CD4-positive, alpha-beta T cell treated with Interleukin-6 for 4 hours (primary cell): ENCODE measurements at regions not wholly inside any gene's neighbourhood (a gene's known extent, or its start where the extent isn't known, plus 50 kb on each side); places are given as distances from the start of the nearest gene placed in this dataset.

ENCODE experiments used
- DNase-seq: peaks from one replicate; pipeline ENCODE4 v3.0.0-alpha.2; 2020; ENCODE audit warnings: mixed read lengths

DNA sequence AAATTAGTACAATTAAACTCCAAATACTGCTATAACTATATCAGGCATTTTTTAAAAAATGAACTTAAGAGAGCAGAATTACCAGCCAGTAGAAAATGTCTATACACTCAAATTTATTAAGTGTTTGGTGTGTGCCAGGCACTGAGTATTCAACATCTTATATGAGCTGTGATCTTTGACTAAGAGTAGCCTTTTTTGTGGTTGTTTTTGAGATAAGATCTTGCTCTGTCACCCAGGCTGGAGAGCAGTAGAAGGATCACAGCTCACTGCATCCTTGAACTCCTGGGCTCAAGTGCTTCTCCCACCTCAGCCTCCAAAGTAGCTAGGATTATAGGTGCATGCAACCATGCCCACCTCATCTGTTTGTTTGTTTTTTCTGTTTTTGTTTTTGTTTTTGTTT is 102.5 kb upstream of the CELF2 start:
- DNase-seq, result no peak

DNA sequence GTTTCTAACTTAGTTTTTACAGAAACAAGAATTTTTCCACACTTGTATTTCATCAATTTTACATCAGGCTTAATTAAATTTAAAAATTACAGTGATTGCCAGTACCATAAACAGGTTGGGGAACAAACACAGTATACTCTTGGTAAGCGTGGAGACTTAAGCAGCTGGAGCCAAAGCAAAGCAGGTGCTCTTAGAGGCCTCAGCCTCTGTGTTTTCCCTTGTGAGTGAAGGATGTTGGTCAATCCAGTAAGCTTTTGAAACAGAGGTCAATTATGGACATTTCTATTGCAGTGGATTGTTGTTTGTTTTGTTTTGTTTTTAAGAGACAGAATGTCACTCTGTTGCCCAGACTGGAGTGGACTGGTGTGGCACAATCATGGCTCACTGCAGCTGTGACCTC is 100.6 kb upstream of the CELF2 start:
- no peak for DNase-seq

DNA sequence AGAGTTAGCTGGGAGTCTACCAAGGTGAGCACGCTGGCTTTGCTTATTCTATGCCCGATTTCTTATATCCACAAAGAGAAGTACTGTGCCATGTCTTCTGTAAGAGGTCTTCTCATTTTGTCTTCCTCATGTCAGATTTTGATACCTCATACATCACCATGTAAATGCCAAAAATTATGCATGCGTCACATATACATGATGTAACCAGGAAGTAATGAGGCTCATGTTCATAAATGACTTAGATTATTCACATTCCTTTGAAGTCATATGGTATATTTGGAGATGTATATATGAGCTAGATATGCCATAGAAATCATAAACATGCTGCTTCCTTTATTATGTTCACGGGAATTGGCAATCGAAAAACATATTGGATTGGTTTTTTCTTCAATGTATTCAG is 97.7 kb upstream of the CELF2 start:
- DNase-seq, result no peak

DNA sequence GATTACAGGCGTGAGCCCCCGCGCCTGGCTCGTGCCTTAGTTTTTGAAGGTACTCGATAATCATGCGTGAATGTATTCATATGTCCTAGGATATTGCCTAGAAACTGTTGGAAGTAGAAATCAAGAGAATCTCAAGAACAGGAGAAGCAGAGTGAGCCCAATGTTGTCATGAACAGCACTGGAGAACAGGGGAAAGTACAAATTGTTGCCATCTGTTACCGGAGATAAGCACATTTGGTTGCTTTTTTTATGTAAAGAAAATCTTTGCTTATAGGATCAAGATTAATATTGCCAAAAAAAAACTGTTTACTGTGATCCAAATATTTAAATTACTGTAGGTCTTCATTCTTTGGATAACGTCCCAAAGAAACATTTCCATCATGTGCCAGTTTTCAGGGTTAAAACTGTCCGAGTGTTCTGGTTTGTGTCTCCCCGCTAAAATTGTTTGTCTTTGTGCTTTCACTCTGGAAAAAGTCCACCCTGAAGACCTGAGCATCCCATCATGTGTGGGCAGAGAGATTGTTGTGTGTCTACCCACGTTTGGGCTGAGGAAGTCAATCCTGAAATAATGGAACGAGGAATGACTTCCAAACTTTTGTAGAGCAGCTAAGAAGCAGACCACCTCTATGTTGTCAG is 95.7 kb upstream of the CELF2 start:
- no peak for DNase-seq

DNA sequence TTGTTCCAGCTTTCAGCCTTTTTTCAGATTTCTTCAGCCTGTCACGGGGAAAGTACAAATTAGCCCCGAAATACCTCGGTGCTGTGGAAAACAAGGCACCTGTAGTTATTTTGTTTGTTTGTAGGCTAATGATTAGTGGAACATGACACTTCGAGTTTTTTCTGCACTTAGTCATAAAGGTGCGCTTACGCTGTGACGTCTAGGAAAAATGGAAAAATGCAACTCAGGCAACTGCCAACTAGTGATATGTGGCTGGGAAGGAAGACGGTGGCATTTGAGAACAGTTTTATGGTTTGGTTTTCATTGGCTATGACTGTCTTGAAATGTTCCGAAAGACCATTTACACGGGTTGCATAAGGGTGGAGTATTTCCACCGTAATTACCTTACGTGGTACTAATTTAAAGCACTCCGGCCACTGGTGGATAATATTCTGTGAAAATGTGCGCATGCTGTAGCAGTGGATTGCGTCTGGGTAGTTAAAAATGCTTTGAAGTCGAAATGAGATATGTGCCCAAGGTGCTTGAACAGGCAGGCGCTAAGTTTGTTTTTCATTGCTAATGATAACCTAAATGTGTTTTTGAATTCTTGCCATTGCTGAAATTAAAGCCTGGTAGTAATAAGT is 94.5 kb upstream of the CELF2 start:
- DNase-seq, result no peak

DNA sequence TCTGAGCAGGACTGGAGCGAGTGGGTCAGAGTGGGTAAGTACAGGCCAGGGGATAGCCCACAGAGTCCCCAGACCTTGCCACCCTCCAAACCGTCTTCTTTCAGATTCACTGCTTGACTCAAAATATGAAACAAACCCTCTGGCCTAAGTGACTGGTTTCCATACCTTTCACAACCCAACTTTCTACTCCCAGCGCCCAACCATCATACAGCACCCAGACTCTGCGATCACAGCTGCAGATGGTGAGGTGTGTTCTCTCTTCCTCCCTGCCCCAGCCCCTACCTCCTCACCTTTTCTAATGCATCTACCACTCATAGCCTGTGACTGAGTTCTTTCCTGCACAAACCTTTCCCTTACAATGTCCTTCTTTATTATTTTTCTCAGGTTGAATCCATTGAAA is 92.0 kb upstream of the CELF2 start:
- no peak for DNase-seq

DNA sequence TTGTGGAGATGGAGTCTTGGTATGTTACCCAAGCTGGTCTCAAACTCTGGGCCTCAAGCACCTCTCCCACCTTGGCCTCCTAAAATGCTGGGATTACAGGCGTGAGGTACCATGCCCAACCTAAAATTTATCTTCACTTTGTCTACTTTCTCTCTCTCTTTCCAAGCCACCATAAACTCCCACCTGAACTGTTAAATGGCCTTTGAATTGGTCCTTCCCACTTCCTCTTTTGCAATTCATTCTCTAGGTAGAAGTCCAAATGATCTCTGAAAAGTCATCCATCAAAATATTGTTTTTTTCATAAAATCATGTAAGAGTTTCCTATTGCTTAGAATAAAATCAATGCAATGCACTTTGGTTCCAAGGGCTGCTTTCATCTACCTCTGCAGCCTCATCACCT is 90.1 kb upstream of the CELF2 start:
- DNase-seq, result no peak

DNA sequence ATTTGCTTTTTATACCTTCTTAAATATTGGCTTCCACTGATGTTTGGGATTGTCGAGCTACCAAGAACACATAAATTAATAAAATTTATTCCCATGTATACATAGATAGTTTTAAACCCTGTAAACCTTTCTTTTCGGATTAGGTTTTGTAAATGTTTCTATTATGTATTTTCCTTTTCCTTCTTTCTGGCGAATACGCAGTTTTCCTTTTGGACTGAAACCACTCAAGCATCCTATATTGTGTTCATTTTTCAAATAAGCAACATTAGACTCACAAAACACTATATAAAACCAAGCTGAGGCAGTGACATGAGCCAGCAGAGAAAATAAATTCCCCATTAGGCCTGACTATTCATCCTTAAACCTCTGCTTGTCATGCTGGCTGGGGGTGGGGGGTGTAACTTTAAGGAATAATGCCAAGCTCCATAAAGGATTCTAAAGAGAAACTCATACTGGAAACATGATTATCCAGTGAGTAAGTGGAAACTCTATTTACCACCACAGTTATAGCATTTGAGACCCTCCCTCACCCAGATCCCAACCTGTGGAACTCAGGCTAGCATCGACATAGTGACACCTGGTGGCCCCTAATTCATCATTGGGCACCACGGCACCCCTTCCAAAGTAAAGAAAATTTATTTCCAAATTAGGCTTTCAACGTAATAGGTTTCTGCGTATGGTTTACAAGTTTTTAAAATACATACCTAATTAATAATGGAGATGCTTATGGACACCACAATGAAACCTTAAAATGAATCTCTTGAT is 86.5 kb upstream of the CELF2 start:
- no peak for DNase-seq

DNA sequence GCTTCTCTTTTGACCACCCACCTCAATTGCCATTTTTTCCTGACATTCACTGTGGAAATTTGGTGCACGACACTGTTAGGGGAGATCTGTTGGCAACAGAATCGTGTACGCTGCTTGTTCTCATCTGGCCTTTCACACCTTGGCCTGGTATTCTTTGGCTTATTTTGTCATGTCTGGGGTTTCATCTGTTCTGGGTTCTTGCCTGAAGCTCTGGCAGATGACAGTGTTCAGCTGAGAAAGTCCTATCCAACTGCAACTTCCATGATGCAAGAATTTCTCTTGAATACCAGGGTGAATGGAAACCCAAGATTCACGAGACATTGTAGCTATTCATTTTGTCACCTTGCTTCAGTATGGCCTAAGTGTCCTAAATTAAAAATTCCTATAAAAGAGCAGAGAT is 82.6 kb upstream of the CELF2 start:
- DNase-seq, result no peak

DNA sequence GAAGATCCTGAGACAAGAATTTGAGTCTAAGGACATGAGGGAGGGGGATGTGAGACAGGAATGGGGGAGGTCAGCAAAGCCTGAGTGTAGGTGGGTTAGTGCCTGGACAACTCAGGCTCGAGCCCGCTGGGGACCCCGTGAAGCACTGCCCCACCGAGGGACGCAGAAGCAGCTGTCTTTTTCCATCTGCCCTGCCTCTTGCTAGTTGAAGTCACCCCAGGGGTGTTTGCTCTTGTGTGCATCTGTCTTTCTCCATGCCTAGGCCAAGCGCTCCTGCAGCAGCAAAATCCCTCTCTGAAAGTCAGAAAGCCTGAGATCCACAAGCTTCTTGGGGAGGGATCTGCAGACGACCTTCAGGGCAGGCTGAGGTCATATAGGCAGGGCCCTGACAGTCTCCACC is 79.0 kb upstream of the CELF2 start:
- no peak for DNase-seq

DNA sequence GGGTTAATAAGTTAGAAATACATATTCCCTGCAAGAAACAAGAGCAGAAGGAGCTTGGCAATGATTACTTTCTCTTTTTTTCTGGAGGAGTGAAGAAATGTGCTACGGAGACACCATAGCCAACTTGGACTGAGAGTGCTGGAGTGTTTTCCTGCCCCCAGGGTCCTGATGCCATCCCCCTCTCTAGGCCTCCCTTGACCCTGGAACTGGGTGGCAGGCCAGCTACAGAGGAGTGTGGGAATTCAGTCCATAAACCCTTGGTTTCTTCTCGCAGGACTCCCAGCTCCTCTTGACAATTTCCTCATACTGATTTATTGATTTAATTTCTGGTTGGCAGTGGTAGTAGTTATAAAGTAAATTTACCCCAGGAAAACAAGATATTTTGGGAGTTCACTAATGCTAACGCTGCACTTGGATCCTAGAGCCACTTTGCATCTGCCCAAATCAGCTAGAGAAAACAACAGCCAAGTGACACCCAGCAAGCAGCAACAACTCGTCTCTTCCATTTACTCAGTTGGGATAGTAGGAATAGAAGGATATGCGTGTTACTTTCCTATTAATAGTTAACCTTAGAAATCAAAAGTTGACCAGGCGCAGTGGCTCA is 76.4 kb upstream of the CELF2 start:
- no peak for DNase-seq

DNA sequence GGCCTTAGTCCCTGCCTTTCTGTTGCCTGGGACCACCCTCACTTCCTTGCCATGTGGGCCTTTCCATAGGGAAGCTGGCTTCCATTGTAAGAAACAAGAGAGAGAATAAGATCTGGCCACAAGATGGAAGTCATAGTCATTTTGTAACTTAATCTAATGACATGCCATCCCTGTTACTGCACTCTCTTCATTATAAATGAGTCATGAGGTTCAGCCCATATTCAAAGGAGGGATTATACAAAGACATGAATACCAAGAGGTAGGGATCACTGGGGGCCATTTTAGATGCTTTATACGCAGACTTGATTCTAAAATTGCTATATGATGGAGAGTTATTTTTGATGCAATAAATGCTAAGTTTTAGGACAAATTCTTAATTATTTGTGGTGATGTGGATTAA is 75.2 kb upstream of the CELF2 start:
- DNase-seq, result no peak

DNA sequence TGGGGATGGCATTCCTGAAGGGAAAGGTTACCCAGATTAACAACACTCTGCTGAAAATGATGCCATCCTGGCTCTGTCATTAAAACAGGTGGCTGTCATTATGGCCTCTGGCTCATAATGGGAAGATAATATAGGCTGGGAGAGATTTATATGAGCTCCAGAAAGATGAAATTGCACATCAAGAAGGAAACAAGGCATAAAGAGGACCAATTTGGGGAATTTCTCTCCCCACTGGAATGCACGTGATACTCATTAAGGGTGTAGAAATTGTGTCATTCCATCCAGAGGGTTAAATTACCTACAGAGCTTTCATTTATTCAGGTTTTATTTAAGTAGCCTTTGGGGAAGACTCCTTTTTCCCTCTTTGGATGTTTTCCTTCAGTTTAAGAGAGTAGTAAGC is 71.6 kb upstream of the CELF2 start:
- no peak for DNase-seq

DNA sequence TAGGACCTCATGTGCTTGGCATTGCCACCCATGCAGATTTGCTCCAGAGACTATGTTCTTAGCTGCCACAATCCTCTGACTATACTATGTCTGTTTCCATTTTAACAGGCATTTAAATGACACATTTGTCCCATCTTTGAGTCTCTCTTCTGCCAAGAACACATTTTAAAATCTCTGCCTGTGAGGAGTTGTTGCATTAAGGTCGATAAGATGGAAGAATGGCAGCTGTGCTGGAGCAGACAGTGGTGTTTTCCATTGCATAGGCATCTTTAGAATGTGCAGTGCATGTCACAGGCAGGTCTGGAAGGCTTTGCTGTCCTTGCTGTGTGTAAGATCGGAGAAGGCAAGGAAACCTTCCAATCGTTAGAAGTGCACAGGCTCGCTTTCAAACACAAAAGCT is 70.9 kb upstream of the CELF2 start:
- DNase-seq, result no peak

DNA sequence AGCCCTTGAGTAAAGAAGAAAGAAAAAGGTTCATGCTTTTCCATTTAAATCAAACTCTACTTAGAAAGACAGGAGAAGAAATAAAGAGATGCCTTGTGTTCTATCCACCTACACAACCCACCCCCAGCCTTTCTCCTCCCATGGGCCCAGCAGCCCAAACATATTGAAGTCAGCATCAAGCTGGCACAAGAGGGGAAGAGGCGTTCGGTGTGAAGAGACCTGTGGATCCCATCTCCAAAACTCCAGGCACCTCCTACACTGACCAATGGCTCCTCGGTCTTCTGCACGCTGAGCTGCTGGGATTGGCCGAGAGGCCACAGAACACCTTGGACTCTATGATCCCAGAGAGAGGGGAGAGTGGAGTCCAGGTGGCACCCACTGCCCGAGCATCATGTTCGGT is 66.0 kb upstream of the CELF2 start:
- no peak for DNase-seq

DNA sequence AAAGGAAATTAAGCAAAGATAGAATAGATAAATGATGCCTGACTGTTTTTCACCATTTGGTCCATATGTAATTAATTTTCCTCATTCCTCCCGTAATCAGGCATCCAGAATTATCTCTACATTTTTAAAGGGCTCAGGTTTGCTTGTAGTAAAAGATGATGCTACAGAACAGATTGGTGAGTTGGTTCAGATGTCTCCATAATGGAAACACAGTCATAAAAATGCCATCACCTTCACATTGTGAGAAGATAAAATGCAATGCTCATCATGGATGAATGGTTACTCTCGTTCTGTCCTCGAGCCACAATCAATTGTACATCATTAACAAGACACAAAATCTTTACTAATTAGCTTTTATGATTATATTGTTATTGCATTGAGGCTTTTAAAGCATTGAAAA is 64.9 kb upstream of the CELF2 start:
- no peak for DNase-seq

DNA sequence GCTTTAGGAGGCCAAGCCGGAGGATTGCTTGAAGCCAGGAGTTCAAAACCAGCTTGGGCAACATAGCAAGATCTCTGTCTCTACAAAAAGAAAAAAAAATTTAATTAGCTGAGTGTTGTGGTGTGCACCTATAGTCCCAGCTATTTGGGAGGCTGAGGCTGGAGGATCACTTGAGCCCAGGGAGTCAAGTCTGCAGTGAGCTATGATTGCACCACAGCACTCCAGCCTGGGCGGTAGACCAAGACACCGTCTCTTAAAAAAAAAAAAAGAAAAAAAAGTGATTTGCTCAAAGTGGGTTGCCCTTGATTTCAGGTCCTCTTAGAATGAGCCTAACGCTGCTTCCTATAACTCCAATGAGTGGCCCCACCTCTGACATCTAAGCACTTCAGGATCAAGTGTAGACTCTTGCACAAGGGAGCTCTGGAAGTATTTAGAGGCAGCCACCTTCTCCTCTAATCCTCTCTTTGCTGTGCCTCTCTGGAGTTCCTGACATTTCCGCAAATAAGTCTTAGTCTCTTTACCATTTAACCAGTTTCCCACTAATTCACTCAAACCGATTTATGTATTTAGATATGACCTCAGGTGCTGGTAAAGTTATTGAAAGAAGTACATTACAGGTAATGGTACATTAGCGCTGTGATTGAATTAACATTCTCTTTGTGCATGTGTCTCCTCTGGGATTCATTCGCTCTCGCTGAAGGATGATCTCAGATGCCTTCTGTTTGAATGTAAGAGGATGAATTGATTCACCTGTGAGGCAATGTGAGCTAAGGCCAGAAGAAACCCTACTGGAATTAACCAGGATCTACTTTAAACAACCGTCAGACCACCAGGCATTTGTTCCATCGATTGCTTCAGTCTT is 60.8 kb upstream of the CELF2 start:
- no peak for DNase-seq

DNA sequence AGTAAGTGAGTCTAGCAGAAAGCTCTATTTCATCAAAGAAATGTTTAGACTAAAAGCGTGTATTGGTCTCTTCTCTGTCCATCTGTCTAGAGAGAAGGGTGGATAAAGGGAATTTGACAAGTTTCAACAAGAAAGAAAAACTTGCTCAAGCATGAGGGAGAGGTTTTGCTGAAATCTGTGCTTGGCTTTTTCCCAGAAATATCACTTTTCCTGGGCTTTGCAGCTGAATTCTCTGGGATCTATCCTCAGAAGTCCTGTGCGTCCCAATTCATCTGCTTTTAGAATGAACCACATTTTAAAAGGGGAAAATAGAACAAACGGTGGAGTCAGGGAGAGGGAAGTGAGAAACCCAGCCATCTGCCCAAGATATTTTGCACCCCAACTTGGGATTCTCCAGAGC is 59.6 kb upstream of the CELF2 start:
- DNase-seq, result no peak

DNA sequence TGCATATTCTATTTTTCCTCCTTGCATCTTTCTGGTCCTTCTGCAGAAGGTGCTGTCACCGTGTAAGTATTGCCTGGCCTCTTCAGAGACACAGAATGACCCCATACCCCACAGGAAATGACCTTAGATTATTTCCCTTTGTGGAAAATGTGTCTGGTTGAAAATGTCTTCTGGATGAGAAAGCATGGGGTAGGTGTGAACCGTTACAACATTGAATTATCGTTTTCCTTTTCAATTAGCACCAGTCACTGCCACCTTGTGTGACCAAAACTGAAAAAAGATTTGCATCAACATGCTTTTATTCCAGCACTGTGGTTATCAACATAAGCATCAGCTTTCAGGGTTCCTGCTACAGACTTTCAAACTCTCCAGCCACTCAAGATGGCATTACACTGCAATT is 58.0 kb upstream of the CELF2 start:
- DNase-seq, result no peak

DNA sequence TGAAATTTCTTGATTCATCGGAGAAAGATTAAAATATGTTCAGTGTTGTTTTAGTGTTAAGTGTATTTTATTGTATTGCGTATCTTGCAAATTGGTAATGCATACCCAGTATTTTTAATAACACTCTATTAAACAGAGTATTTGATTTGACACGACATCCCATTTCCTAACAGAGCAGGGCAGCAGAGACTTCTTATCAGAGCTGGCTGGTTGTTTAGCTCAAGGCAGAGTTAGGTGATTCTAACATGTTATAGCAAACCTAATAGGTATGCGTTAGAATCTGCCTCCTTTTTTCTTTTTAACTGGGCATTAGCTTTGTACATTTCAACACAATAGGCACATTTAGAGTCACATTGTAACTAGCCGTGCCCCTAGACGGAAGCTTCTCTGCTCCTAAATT is 57.1 kb upstream of the CELF2 start:
- DNase-seq, result no peak

DNA sequence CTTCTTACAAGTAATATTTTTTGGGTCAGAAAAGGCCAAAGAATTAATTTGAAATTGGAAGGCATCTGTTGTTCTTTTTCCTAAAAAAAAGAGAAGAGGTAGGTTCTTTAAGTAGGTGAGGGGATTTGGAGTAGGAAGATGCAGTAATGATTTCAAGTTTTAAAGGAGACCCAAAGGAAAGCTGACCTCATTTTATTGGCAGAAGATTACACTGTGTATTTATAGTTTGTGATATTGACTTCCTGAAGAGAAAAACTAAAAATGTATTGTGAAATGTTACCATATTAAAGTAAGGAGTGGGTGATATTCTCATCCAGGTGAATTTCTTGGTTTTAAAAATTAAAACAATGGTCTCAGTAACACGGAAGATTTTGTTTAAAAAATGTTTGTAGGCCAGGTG is 56.6 kb upstream of the CELF2 start:
- no peak for DNase-seq

DNA sequence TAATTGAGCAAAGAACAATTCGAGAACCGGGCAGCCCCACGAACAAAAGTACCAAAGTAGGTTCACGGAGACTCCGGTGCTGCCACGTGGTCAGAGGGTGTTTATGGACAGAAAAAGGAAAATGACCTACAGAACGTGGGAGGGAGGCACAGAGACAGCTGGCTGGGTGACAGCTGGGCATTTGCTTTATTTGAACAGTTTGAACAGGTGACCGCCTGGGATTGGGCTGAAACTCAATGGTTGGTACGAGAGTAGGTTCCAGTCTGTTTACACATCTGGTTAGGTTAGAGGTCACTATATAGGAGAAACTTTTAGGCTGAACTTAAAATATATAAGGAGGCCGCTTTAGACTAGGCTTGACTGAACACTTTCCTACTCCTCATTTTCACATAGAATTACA is 50.6 kb upstream of the CELF2 start:
- DNase-seq, result no peak

DNA sequence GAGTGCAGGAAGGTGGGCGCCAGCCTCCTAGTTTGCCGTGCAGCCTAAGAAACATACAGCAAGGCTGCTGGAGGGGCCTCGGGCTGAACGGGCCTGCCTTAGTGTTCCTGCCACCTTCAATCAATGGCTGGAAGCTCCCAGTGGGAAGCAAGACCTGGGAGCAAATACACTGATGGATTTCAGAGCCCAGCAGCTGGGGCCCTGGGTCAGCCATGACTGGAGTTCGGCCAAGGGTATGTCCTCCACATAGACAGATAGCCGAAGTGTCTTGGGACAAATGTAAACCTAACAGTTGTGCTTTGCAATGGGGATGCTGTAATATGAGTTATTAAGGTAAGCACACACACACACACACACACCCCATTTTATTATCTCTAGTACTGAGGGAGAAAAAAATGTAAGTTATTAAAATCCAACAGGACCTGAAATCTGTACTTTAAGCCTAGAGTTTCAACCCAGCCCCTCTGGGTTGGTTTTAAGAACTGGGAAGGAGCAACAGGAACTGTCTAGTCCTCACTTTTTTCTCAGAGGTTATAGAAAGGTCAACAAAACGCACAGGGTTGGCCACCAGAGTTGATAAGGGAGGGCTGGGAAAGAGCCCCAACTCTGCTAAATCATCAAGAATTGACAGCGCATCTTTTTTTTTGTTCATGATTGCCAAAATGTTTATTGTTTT is 50.0 kb upstream of the CELF2 start:
- no peak for DNase-seq
